ENCODE measurements at regions not wholly inside any gene's neighbourhood (a gene's known extent, or its start where the extent isn't known, plus 50 kb on each side); places are given as distances from the start of the nearest gene placed in this dataset.
"Not testable (repeated sequence)": the region's sequence is repeated elsewhere in the genome, so short reads cannot be mapped to it uniquely, and the experiment has no call there.

- Histone ChIP-seq H3K27me3 (no peaks in the 10 kb centered on the region), H3K4me1 (peaks cover 0 to 6% of the 10 kb centered on the region in 2 donors), H3K9me3 (no peaks in the 10 kb centered on the region), H3K36me3 (no peaks in the 10 kb centered on the region), H3K4me3 (no peak overlapping the region), H3K27ac (peak overlapping the region; percentile 47 to 56)
- intact Hi-C loops (cut with DNase I) = no loop called here
- TF ChIP-seq CTCF (IDR thresholded peaks at IDR 0.05) = no peak
- no peak for DNase-seq (ENCODE audit: low spot score in 2 of 2)
These were observed 268.0 kb upstream of the TBL1XR1 start for GRCh38 chr3:177465257-177465642.

- TF ChIP-seq CTCF (IDR thresholded peaks at IDR 0.05) = no peak
- no peak overlapping the region for H3K4me3 ChIP-seq
- H3K27ac ChIP-seq = no peak overlapping the region
- no peaks in the 10 kb centered on the region for H3K27me3 ChIP-seq
- no peak for DNase-seq (ENCODE audit: low spot score in 2 of 2)
- intact Hi-C loops (cut with DNase I) = no loop called here
- H3K9me3 ChIP-seq = no peaks in the 10 kb centered on the region
- H3K36me3 ChIP-seq = no peaks in the 10 kb centered on the region
- H3K4me1 ChIP-seq = peaks cover 0 to 6% of the 10 kb centered on the region in 2 donors
These were observed 268.8 kb upstream of the TBL1XR1 start for GRCh38 chr3:177466074-177466473.

GRCh38 chr3:177466622-177467021 lies 269.3 kb upstream of the TBL1XR1 start:
- H3K9me3 ChIP-seq; H3K27me3 ChIP-seq; H3K27ac ChIP-seq; H3K4me1 ChIP-seq; intact Hi-C loops (cut with DNase I); DNase-seq (ENCODE audit: low spot score in 2 of 2); H3K4me3 ChIP-seq; H3K36me3 ChIP-seq: not testable (repeated sequence)

- Histone ChIP-seq H3K36me3 (no peaks in the 10 kb centered on the region), H3K4me3 (no peak overlapping the region), H3K4me1 (peaks cover 0 to 6% of the 10 kb centered on the region in 2 donors), H3K27ac (no peak overlapping the region), H3K9me3 (no peaks in the 10 kb centered on the region), H3K27me3 (no peaks in the 10 kb centered on the region)
- no peak for TF ChIP-seq CTCF (IDR thresholded peaks at IDR 0.05)
- DNase-seq (ENCODE audit: low spot score in 2 of 2) = no peak
- intact Hi-C loops (cut with DNase I) = no loop called here
These were observed 270.1 kb upstream of the TBL1XR1 start for GRCh38 chr3:177467247-177467985.

GRCh38 chr3:177468331-177468730 lies 271.0 kb upstream of the TBL1XR1 start:
- Histone ChIP-seq H3K27me3 (no peaks in the 10 kb centered on the region), H3K27ac (no peak overlapping the region), H3K4me3 (no peak overlapping the region), H3K4me1 (peaks cover 0 to 6% of the 10 kb centered on the region in 2 donors), H3K36me3 (no peaks in the 10 kb centered on the region), H3K9me3 (no peaks in the 10 kb centered on the region)
- intact Hi-C loops (cut with DNase I) = no loop called here
- TF ChIP-seq CTCF (IDR thresholded peaks at IDR 0.05) = no peak
- peak in 1 of 2 donors; percentile 70 for DNase-seq (ENCODE audit: low spot score in 2 of 2)

- TF ChIP-seq CTCF (IDR thresholded peaks at IDR 0.05) = no peak
- intact Hi-C loops (cut with DNase I) = no loop called here
- DNase-seq (ENCODE audit: low spot score in 2 of 2) = no peak
These were observed 271.5 kb upstream of the TBL1XR1 start for GRCh38 chr3:177468816-177469215.

More at GRCh38 chr3:177468816-177469215, 271.5 kb upstream of the TBL1XR1 start:
- Histone ChIP-seq H3K27ac (no peak overlapping the region), H3K9me3 (no peaks in the 10 kb centered on the region), H3K4me1 (peaks cover 0 to 5% of the 10 kb centered on the region in 2 donors), H3K27me3 (no peaks in the 10 kb centered on the region), H3K36me3 (no peaks in the 10 kb centered on the region), H3K4me3 (no peak overlapping the region)

All from ascending aorta (tissue), 2 donors.